ENCODE measurements at regions not wholly inside any gene's neighbourhood (a gene's known extent, or its start where the extent isn't known, plus 50 kb on each side); places are given as distances from the start of the nearest gene placed in this dataset.

GRCh38 chr9:124185413-124185812, 72.3 kb upstream of the NEK6 start:
- H3K27ac Mint-ChIP-seq: no peak overlapping the region
- Histone ChIP-seq H3K27ac (ENCODE audit: low read length) (no peak overlapping the region), H3K36me3 (ENCODE audit: control insufficient read depth, insufficient read depth, low read length) (no peaks in the 10 kb centered on the region), H3K4me3 (ENCODE audit: low read length) (no peak overlapping the region), H3K9me3 (ENCODE audit: control insufficient read depth, insufficient read depth, low read length) (no peaks in the 10 kb centered on the region), H3K27me3 (ENCODE audit: control insufficient read depth, insufficient read depth, low read length) (no peaks in the 10 kb centered on the region), H3K4me1 (ENCODE audit: control insufficient read depth, insufficient read depth, low read length) (no peaks in the 10 kb centered on the region)
- H3K4me1 Mint-ChIP-seq: peaks cover 0 to 12% of the 10 kb centered on the region in 2 donors
- peaks cover 0 to 2% of the 10 kb centered on the region in 2 donors for H3K27me3 Mint-ChIP-seq (ENCODE audit: low read depth in 2 of 2)
- no peaks in the 10 kb centered on the region for H3K9me3 Mint-ChIP-seq
- WGBS (ENCODE audit: insufficient coverage): 94% methylated on average over 5 of the region's 5 CpGs
- DNase-seq (no peak), ATAC-seq (no peak)
- no peaks in the 10 kb centered on the region for H3K36me3 Mint-ChIP-seq
- no peak for TF ChIP-seq CTCF (IDR thresholded peaks at IDR 0.05)
- no peak overlapping the region for H3K4me3 Mint-ChIP-seq
- intact Hi-C loops (cut with micrococcal nuclease): no loop called here

- no peaks in the 10 kb centered on the region for H3K36me3 Mint-ChIP-seq
- DNase-seq: no peak
- no peaks in the 10 kb centered on the region for H3K36me3 ChIP-seq (ENCODE audit: control insufficient read depth, insufficient read depth, low read length)
- H3K27me3 Mint-ChIP-seq (ENCODE audit: low read depth in 2 of 2): no peaks in the 10 kb centered on the region
- H3K27me3 ChIP-seq (ENCODE audit: control insufficient read depth, insufficient read depth, low read length): no peaks in the 10 kb centered on the region
- H3K4me3 ChIP-seq (ENCODE audit: low read length): no peak overlapping the region
- no peaks in the 10 kb centered on the region for H3K9me3 Mint-ChIP-seq
- H3K4me1 ChIP-seq (ENCODE audit: control insufficient read depth, insufficient read depth, low read length): no peaks in the 10 kb centered on the region
- intact Hi-C loops (cut with micrococcal nuclease): no loop called here
- no peak overlapping the region for H3K4me3 Mint-ChIP-seq
- TF ChIP-seq CTCF (IDR thresholded peaks at IDR 0.05): no peak
- no peak overlapping the region for H3K27ac Mint-ChIP-seq
- 93% methylated on average over 2 of the region's 3 CpGs for WGBS (ENCODE audit: insufficient coverage)
- no peak for ATAC-seq
- H3K4me1 Mint-ChIP-seq: peaks cover 0 to 18% of the 10 kb centered on the region in 2 donors
- no peaks in the 10 kb centered on the region for H3K9me3 ChIP-seq (ENCODE audit: control insufficient read depth, insufficient read depth, low read length)
- H3K27ac ChIP-seq (ENCODE audit: low read length): no peak overlapping the region
These were observed 70.4 kb upstream of the NEK6 start for GRCh38 chr9:124187311-124187710.

- H3K36me3 Mint-ChIP-seq: no peaks in the 10 kb centered on the region
- no peaks in the 10 kb centered on the region for H3K9me3 Mint-ChIP-seq
- H3K27ac ChIP-seq (ENCODE audit: low read length): no peak overlapping the region
- DNase-seq (no peak), ATAC-seq (no peak)
- 97% methylated on average over 3 of the region's 3 CpGs for whole genome bisulfite sequencing (ENCODE audit: insufficient coverage)
- H3K4me1 Mint-ChIP-seq: peaks cover 0 to 27% of the 10 kb centered on the region in 2 donors
- no peaks in the 10 kb centered on the region for H3K9me3 ChIP-seq (ENCODE audit: control insufficient read depth, insufficient read depth, low read length)
- H3K4me3 ChIP-seq (ENCODE audit: low read length): no peak overlapping the region
- H3K36me3 ChIP-seq (ENCODE audit: control insufficient read depth, insufficient read depth, low read length): no peaks in the 10 kb centered on the region
- H3K27me3 ChIP-seq (ENCODE audit: control insufficient read depth, insufficient read depth, low read length): no peaks in the 10 kb centered on the region
- intact Hi-C loops (cut with micrococcal nuclease): no loop called here
- no peak overlapping the region for H3K27ac Mint-ChIP-seq
- no peak for TF ChIP-seq CTCF (IDR thresholded peaks at IDR 0.05)
- H3K4me3 Mint-ChIP-seq: no peak overlapping the region
- no peaks in the 10 kb centered on the region for H3K4me1 ChIP-seq (ENCODE audit: control insufficient read depth, insufficient read depth, low read length)
- no peaks in the 10 kb centered on the region for H3K27me3 Mint-ChIP-seq (ENCODE audit: low read depth in 2 of 2)
These were observed 69.2 kb upstream of the NEK6 start for GRCh38 chr9:124188331-124189110.

- intact Hi-C loops (cut with micrococcal nuclease): no loop called here
- H3K9me3 Mint-ChIP-seq: no peaks in the 10 kb centered on the region
- Histone ChIP-seq H3K4me1 (ENCODE audit: control insufficient read depth, insufficient read depth, low read length) (no peaks in the 10 kb centered on the region), H3K9me3 (ENCODE audit: control insufficient read depth, insufficient read depth, low read length) (no peaks in the 10 kb centered on the region), H3K4me3 (ENCODE audit: low read length) (no peak overlapping the region), H3K36me3 (ENCODE audit: control insufficient read depth, insufficient read depth, low read length) (no peaks in the 10 kb centered on the region), H3K27me3 (ENCODE audit: control insufficient read depth, insufficient read depth, low read length) (no peaks in the 10 kb centered on the region), H3K27ac (ENCODE audit: low read length) (no peak overlapping the region)
- peaks cover 0 to 27% of the 10 kb centered on the region in 2 donors for H3K4me1 Mint-ChIP-seq
- no peak for DNase-seq
- H3K4me3 Mint-ChIP-seq: no peak overlapping the region
- ATAC-seq: no peak
- 96% methylated on average over 10 of the region's 10 CpGs for WGBS (ENCODE audit: insufficient coverage)
- no peak for TF ChIP-seq CTCF (IDR thresholded peaks at IDR 0.05)
- peaks cover 1% of the 10 kb centered on the region for H3K36me3 Mint-ChIP-seq
- no peaks in the 10 kb centered on the region for H3K27me3 Mint-ChIP-seq (ENCODE audit: low read depth in 2 of 2)
- no peak overlapping the region for H3K27ac Mint-ChIP-seq
These were observed 67.0 kb upstream of the NEK6 start for GRCh38 chr9:124190761-124191160.
